Right lobe of liver (tissue), 6 donors: ENCODE measurements at regions not wholly inside any gene's neighbourhood (a gene's known extent, or its start where the extent isn't known, plus 50 kb on each side); places are given as distances from the start of the nearest gene placed in this dataset.
"Not testable (repeated sequence)": the region's sequence is repeated elsewhere in the genome, so short reads cannot be mapped to it uniquely, and the experiment has no call there.

Source experiments
- ATAC-seq, 4 donors: fragments of 200-7000 bp; cut with Tn5 transposase; one replicate each; pipeline ENCODE4 v1.9.1; 2020; ENCODE audit warnings: mild to moderate bottlenecking in 4 of 4, moderate library complexity in 4 of 4
- DNase-seq, 3 donors: peaks; one replicate each; pipeline ENCODE4 v3.0.0-alpha.2; 2020
- H3K27ac ChIP-seq, 3 donors: fragments of 200-600 bp; one replicate each; pipeline ENCODE4 v1.8.0; 2022
- H3K27me3 ChIP-seq, 2 donors: fragments of 200-600 bp; one replicate each; pipeline ENCODE4 v1.8.0; 2022
- H3K36me3 ChIP-seq, 4 donors: fragments of 200-600 bp; sonication (generic) in 1 of 4; one replicate each; pipeline versions ENCODE4 v1.5.1 to v1.8.0; 2017 to 2022; ENCODE audit warnings: control low read depth in 1 of 4
- H3K4me1 ChIP-seq, 4 donors: fragments of 200-600 bp; sonication (generic) in 1 of 4; one replicate each; pipeline versions ENCODE4 v1.5.1 to v1.8.0; 2017 to 2022; ENCODE audit warnings: control low read depth in 1 of 4
- H3K4me3 ChIP-seq, 3 donors: fragments of 200-600 bp; one replicate each; pipeline ENCODE4 v1.8.0; 2022
- H3K9me3 ChIP-seq, 4 donors: fragments of 200-600 bp; sonication (generic) in 1 of 4; one replicate each; pipeline versions ENCODE4 v1.5.1 to v1.8.0; 2017 to 2022; ENCODE audit warnings: control low read depth in 1 of 4
- POLR2A ChIP-seq: fragments of 450-650 bp; IDR thresholded peaks from one replicate; pipeline ENCODE4 v1.6.1; 2017; ENCODE audit warnings: antibody characterized with exemption, mild to moderate bottlenecking
- WGBS: methylation state at CpG from one replicate; pipeline ENCODE4 v1.1.6; 2018; ENCODE audit warnings: low coverage, low lambda C conversion rate; ENCODE audit not compliant: insufficient coverage; ENCODE audit errors: missing lambda C conversion rate; 5-methylcytosine and 5-hydroxymethylcytosine counted together
- intact Hi-C, 2 donors: fragments of 100-400 bp; cut with DNase I; formaldehyde crosslinking; loops; one replicate each; pipeline versions ENCODE4 v1.11.2 to v1.14.1; 2022
- donor health status: DM: no; HTN: yes; CAD: no.
- donor health status: DM: no; HTN: no; CAD: no.
- donor health status: DM: no; HTN: no; CAD: no.
- donor health status: DM: no; HTN: yes; CAD: no.
- donor health status: DM: no; HTN: yes; CAD: no.

- intact Hi-C loops, H3K27ac ChIP-seq, H3K36me3 ChIP-seq, H3K4me1 ChIP-seq, DNase-seq, H3K9me3 ChIP-seq, H3K4me3 ChIP-seq, H3K27me3 ChIP-seq, ATAC-seq: not testable (repeated sequence)
- 79% methylated on average over 14 of the region's 17 CpGs for WGBS
These were observed 49.9 kb upstream of the ELFN1 start for GRCh38 chr7:1620176-1620575.

- Histone ChIP-seq H3K36me3 (no peaks in the 10 kb centered on the region), H3K4me1 (no peaks in the 10 kb centered on the region), H3K27ac (no peak overlapping the region), H3K4me3 (no peak overlapping the region), H3K27me3 (no peaks in the 10 kb centered on the region), H3K9me3 (no peaks in the 10 kb centered on the region)
- WGBS: 90% methylated on average over 16 of the region's 54 CpGs
- TF ChIP-seq POLR2A: no peak
- DNase-seq (peak in 1 of 3 donors; percentile 46), ATAC-seq (peak in 1 of 4 donors; percentile 29)
- intact Hi-C loops: no loop called here
These were observed 49.6 kb upstream of the PSMG3 start for GRCh38 chr7:1619152-1620079.
